Kidney (tissue), 13 donors: ENCODE measurements at regions not wholly inside any gene's neighbourhood (a gene's known extent, or its start where the extent isn't known, plus 50 kb on each side); places are given as distances from the start of the nearest gene placed in this dataset.
A peak's percentile ranks its signal among the peaks of the same experiment; 100 is the strongest.
"Not testable (repeated sequence)": the region's sequence is repeated elsewhere in the genome, so short reads cannot be mapped to it uniquely, and the experiment has no call there.

ENCODE experiments used
- DNase-seq, 5 donors: peaks; one replicate each; pipeline ENCODE4 v3.0.0-alpha.2; 2013 to 2020
- FAIRE-seq: peaks from 2 replicates; lab custom pipeline; 2012; peaks lifted over from hg19 to GRCh38; lab: Jason Lieb, UNC
- H3K27ac ChIP-seq, 2 donors: one replicate each; pipeline ENCODE4 v1.7.0; 2013; ENCODE audit warnings: low read depth in 2 of 2, low read length in 2 of 2, inconsistent platforms in 1 of 2
- H3K27me3 ChIP-seq: one replicate; pipeline ENCODE4 v1.7.1; 2013; ENCODE audit warnings: low read length, inconsistent platforms; ENCODE audit not compliant: control insufficient read depth, insufficient read depth
- H3K36me3 ChIP-seq, 3 donors: one replicate each; pipeline versions ENCODE4 v1.7.0 to v1.7.1; 2013; ENCODE audit warnings: low read length in 3 of 3, control low read depth in 1 of 3, inconsistent platforms in 1 of 3; ENCODE audit not compliant: insufficient read depth in 3 of 3, control insufficient read depth in 2 of 3
- H3K4me1 ChIP-seq, 3 donors: one replicate each; pipeline versions ENCODE4 v1.7.0 to v1.7.1; 2013; ENCODE audit warnings: low read length in 3 of 3, inconsistent platforms in 1 of 3, low read depth in 1 of 3; ENCODE audit not compliant: control insufficient read depth in 2 of 3, insufficient read depth in 2 of 3
- H3K4me3 ChIP-seq, 3 donors: one replicate each; pipeline versions ENCODE4 v1.7.0 to v1.8.1; 2013; ENCODE audit warnings: low read length in 3 of 3, control low read depth in 1 of 3, inconsistent platforms in 1 of 3
- H3K9ac ChIP-seq, 3 donors: one replicate each; pipeline versions ENCODE4 v1.7.0 to v1.7.1; 2013; ENCODE audit warnings: low read length in 3 of 3, control low read depth in 1 of 3, inconsistent platforms in 1 of 3
- H3K9me3 ChIP-seq, 3 donors: one replicate each; pipeline versions ENCODE4 v1.7.0 to v1.7.1; 2013; ENCODE audit warnings: low read length in 3 of 3, control low read depth in 1 of 3, inconsistent platforms in 1 of 3; ENCODE audit not compliant: control insufficient read depth in 2 of 3, insufficient read depth in 1 of 3
- CTCF ChIP-seq: IDR thresholded peaks from 3 replicates; pipeline ENCODE4 v1.5.1; 2012; ENCODE audit warnings: mild to moderate bottlenecking, moderate library complexity, borderline replicate concordance; ENCODE audit not compliant: insufficient read depth; ENCODE audit errors: extremely low read depth
- intact Hi-C: fragments of 100-400 bp; cut with DNase I; formaldehyde crosslinking; loops from one replicate; pipeline ENCODE4 v1.11.1; 2022
- donor health status: control.
- donor health status: control.
- donor health status: control.
- donor health status: control.
- donor health status: control.
- donor health status: DM: yes; HTN: yes; CAD: no.
- donor health status: Normal renal cell carcinoma (clear cell type).

DNA sequence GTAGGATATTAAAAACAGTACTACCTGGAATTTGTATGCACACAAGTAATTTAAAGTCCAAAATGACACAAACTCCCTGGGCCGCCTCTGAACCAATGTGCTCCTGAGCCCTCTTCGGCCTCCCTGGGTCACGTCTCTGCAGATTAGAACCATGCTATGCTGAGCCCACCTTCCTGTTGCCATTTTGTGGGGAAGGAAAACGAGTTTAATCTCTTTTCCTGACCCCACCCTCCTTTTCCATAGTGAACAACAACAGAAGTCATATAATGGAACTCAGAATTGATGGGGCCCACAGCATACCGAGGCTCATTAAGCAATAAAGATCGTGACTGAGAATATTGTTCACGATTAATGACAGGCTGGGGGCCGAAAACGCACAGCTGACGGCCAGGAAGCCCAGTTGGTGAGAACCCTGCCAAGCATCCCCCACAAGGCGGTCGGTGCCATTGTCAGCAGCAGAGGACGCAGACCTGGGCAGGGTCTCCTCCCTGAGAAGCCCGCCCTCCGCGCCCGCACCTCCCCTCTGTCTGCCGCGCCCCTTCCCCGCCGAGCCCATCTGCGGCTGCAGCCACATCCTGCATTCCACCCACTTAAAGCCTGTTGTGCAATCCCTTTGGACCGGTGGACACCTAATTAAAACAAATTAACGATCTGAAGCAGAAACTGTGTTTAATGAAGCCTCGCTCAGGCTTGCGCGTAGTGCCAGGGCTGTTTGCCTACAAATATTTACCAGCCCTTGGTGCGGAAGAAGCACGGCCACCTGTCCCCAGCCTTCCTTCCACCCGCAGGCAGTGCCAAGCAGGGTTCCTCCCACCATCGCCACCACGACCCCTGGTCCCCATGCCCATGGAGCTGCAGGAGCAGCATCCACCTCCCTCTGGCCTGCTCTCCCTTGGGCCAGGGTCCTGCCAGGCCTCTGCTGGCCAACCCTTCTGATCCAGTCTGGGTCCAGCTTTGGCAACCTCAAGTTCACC, 68.1 kb downstream of the DLL1 start:
- DNase-seq (peak; percentile 64 to 79 (median 69)), FAIRE-seq (no peak)
- TF ChIP-seq CTCF = no peak
- H3K27me3 ChIP-seq = no peaks in the 10 kb centered on the region
- no peak overlapping the region for H3K27ac ChIP-seq
- H3K9ac ChIP-seq = no peak overlapping the region
- no peak overlapping the region for H3K4me3 ChIP-seq
- H3K36me3 ChIP-seq = no peaks in the 10 kb centered on the region
- no peaks in the 10 kb centered on the region for H3K9me3 ChIP-seq
- intact Hi-C loops = no loop called here
- peaks cover 0 to 2% (median 0%) of the 10 kb centered on the region in 3 donors for H3K4me1 ChIP-seq

DNA sequence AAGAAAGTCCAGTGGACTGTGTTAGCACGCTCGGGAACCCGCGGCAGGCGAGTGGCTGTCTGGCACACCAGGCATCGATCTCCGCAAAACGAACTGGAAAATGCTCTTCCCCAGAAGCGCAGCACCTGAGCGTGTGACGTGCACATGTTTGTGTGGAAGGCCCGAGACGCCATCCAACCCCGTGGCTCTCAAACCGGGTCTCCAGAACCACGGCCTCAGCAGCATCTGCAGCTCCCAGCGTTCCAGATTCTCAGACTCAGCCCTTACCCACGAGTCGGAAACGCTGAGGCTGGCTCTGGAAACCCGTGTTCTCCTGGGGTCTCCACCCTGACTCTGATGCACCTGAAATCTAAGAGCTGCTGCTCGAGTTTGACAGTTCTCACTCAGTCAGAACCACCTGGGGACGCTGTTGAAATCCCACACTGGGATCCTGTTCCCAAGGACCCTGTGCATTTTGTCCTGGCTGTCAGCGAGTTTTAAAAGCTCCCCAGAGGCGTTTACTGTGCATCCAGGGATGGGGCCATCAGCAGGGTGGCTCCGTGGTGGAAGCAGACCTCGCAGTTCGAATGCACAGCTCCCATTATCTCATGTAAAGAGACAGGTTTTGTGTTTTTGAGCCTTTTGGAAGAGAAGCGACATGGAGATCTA, 69.0 kb downstream of the DLL1 start:
- Histone ChIP-seq H3K4me1 (peaks cover 0 to 2% (median 0%) of the 10 kb centered on the region in 3 donors), H3K9me3 (no peaks in the 10 kb centered on the region), H3K36me3 (no peaks in the 10 kb centered on the region), H3K27me3 (no peaks in the 10 kb centered on the region), H3K27ac (no peak overlapping the region), H3K9ac (no peak overlapping the region), H3K4me3 (no peak overlapping the region)
- intact Hi-C loops = no loop called here
- TF ChIP-seq CTCF = no peak
- DNase-seq = peak in 3 of 5 donors; percentile 15 to 48 (median 39)
- FAIRE-seq = no peak

GRCh38 chr6:170221052-170221752, 69.7 kb downstream of the DLL1 start:
- Histone ChIP-seq H3K9ac (no peak overlapping the region), H3K27me3 (no peaks in the 10 kb centered on the region), H3K9me3 (no peaks in the 10 kb centered on the region), H3K4me1 (peaks cover 0 to 2% (median 0%) of the 10 kb centered on the region in 3 donors), H3K4me3 (no peak overlapping the region), H3K36me3 (no peaks in the 10 kb centered on the region), H3K27ac (no peak overlapping the region)
- DNase-seq (peak in 3 of 5 donors; percentile 8 to 45 (median 32)), FAIRE-seq (no peak)
- intact Hi-C loops = no loop called here
- TF ChIP-seq CTCF = no peak

DNA sequence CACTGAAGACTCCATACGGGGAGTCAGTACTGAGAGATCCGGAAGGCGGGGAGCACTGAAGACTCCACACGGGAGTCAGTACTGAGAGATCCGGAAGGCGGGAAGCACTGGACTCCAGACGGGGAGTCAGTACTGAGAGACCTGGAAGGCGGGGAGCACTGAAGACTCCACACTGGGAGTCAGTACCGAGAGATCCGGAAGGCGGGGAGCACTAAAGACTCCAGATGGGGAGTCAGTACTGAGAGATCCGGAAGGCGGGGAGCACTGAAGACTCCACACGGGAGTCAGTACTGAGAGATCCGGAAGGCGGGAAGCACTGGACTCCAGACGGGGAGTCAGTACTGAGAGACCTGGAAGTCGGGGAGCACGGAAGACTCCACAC, 77.2 kb downstream of the DLL1 start:
- H3K36me3 ChIP-seq, H3K9me3 ChIP-seq, intact Hi-C loops, FAIRE-seq, H3K27me3 ChIP-seq, H3K9ac ChIP-seq, H3K27ac ChIP-seq, DNase-seq, H3K4me3 ChIP-seq, H3K4me1 ChIP-seq: not testable (repeated sequence)
